ENCODE measurements at regions not wholly inside any gene's neighbourhood (a gene's known extent, or its start where the extent isn't known, plus 50 kb on each side); places are given as distances from the start of the nearest gene placed in this dataset.

DNA sequence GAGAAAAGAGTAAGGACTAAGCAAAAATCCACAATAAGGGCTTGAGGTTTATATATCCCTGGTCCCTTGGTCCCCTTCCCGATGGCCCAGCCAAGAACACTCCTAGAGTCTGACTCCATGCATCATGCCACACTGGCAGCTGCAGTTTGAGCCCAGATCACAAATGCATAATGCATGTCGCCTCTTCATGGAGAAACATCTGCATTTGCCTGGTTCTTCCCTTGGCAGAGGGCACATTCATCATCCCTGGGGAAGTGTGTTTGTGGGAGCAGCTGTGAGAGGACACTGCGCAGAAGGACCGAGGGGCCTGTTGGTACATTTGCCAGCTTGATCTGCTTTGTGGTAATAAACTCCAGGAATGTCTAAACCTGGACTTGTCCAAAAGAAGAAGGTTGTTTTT lies 731.8 kb downstream of the FGF9 start:
- Histone ChIP-seq H3K27me3 (ENCODE audit: insufficient read depth) (no peaks in the 10 kb centered on the region), H3K79me2 (ENCODE audit: insufficient read depth) (no peaks in the 10 kb centered on the region), H3K36me3 (replicated peaks in 1 of 2; ENCODE audit: control insufficient read depth in 1 of 2, insufficient read depth in 2 of 2, low read length in 1 of 2) (no peaks in the 10 kb centered on the region), H3K9me2 (no peaks in the 10 kb centered on the region), H2AFZ (ENCODE audit: low read depth) (no peak overlapping the region), H3K4me3 (ENCODE audit: low read depth in 2 of 2, low read length in 1 of 2) (no peak overlapping the region), H3F3A (replicated peaks; ENCODE audit: insufficient read depth) (no peaks in the 10 kb centered on the region), H3K4me2 (no peak overlapping the region), H4K20me1 (ENCODE audit: insufficient read depth) (no peaks in the 10 kb centered on the region), H3K9ac (no peak overlapping the region), H3K9me3 (no peaks in the 10 kb centered on the region), H3K4me1 (ENCODE audit: control insufficient read depth in 1 of 2, insufficient read depth in 2 of 2, low read depth in 1 of 2, low read length in 1 of 2) (no peaks in the 10 kb centered on the region), H3K27ac (ENCODE audit: low read depth in 2 of 2, low read length in 1 of 2) (no peak overlapping the region)
- TF ChIP-seq, protein P1, sequence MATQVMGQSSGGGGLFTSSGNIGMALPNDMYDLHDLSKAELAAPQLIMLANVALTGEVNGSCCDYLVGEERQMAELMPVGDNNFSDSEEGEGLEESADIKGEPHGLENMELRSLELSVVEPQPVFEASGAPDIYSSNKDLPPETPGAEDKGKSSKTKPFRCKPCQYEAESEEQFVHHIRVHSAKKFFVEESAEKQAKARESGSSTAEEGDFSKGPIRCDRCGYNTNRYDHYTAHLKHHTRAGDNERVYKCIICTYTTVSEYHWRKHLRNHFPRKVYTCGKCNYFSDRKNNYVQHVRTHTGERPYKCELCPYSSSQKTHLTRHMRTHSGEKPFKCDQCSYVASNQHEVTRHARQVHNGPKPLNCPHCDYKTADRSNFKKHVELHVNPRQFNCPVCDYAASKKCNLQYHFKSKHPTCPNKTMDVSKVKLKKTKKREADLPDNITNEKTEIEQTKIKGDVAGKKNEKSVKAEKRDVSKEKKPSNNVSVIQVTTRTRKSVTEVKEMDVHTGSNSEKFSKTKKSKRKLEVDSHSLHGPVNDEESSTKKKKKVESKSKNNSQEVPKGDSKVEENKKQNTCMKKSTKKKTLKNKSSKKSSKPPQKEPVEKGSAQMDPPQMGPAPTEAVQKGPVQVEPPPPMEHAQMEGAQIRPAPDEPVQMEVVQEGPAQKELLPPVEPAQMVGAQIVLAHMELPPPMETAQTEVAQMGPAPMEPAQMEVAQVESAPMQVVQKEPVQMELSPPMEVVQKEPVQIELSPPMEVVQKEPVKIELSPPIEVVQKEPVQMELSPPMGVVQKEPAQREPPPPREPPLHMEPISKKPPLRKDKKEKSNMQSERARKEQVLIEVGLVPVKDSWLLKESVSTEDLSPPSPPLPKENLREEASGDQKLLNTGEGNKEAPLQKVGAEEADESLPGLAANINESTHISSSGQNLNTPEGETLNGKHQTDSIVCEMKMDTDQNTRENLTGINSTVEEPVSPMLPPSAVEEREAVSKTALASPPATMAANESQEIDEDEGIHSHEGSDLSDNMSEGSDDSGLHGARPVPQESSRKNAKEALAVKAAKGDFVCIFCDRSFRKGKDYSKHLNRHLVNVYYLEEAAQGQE (IDR thresholded peaks at IDR 0.05; ENCODE audit: low read depth, low read length), result no peak
- TF ChIP-seq SIN3A (IDR thresholded peaks at IDR 0.05; ENCODE audit: borderline replicate concordance, low read depth, low read length) (no peak), EP300 (IDR thresholded peaks at IDR 0.05; ENCODE audit: borderline replicate concordance in 1 of 2, low read depth in 1 of 2, low read length in 1 of 2) (no peak), RCOR1 (IDR thresholded peaks at IDR 0.05; ENCODE audit: low read length) (no peak), JUND (IDR thresholded peaks at IDR 0.05) (no peak), CHD2 (IDR thresholded peaks at IDR 0.05; ENCODE audit: low read length, partially characterized antibody) (no peak), MXI1 (IDR thresholded peaks at IDR 0.05; ENCODE audit: low read depth, low read length) (no peak), SMC3 (IDR thresholded peaks at IDR 0.05; ENCODE audit: low read depth, low read length) (no peak), NRF1 (IDR thresholded peaks at IDR 0.05; ENCODE audit: low read depth, low read length) (no peak), MEF2A (IDR thresholded peaks at IDR 0.05; ENCODE audit: borderline replicate concordance, low read depth) (no peak), TCF12 (IDR thresholded peaks at IDR 0.05) (no peak), ELF1 (IDR thresholded peaks at IDR 0.05) (no peak), TAF1 (IDR thresholded peaks at IDR 0.05; ENCODE audit: borderline replicate concordance, low read depth, low read length) (no peak), GATA2 (CRISPR knock-in tag; IDR thresholded peaks at IDR 0.05) (no peak), TEAD4 (IDR thresholded peaks at IDR 0.05; ENCODE audit: borderline replicate concordance, insufficient read depth) (no peak), FOSL2 (IDR thresholded peaks at IDR 0.05; ENCODE audit: borderline replicate concordance, low read depth) (no peak)
- TF ChIP-seq, protein P2, sequence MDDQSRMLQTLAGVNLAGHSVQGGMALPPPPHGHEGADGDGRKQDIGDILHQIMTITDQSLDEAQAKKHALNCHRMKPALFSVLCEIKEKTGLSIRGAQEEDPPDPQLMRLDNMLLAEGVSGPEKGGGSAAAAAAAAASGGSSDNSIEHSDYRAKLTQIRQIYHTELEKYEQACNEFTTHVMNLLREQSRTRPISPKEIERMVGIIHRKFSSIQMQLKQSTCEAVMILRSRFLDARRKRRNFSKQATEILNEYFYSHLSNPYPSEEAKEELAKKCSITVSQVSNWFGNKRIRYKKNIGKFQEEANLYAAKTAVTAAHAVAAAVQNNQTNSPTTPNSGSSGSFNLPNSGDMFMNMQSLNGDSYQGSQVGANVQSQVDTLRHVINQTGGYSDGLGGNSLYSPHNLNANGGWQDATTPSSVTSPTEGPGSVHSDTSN (IDR thresholded peaks at IDR 0.05), result no peak
- TF ChIP-seq, protein P3, sequence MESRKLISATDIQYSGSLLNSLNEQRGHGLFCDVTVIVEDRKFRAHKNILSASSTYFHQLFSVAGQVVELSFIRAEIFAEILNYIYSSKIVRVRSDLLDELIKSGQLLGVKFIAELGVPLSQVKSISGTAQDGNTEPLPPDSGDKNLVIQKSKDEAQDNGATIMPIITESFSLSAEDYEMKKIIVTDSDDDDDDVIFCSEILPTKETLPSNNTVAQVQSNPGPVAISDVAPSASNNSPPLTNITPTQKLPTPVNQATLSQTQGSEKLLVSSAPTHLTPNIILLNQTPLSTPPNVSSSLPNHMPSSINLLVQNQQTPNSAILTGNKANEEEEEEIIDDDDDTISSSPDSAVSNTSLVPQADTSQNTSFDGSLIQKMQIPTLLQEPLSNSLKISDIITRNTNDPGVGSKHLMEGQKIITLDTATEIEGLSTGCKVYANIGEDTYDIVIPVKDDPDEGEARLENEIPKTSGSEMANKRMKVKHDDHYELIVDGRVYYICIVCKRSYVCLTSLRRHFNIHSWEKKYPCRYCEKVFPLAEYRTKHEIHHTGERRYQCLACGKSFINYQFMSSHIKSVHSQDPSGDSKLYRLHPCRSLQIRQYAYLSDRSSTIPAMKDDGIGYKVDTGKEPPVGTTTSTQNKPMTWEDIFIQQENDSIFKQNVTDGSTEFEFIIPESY (IDR thresholded peaks at IDR 0.05; ENCODE audit: borderline replicate concordance, low read depth), result no peak
- TF ChIP-seq, protein P4, sequence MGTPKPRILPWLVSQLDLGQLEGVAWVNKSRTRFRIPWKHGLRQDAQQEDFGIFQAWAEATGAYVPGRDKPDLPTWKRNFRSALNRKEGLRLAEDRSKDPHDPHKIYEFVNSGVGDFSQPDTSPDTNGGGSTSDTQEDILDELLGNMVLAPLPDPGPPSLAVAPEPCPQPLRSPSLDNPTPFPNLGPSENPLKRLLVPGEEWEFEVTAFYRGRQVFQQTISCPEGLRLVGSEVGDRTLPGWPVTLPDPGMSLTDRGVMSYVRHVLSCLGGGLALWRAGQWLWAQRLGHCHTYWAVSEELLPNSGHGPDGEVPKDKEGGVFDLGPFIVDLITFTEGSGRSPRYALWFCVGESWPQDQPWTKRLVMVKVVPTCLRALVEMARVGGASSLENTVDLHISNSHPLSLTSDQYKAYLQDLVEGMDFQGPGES (IDR thresholded peaks at IDR 0.05; ENCODE audit: low read depth, low read length), result no peak
- TF ChIP-seq, protein P5, sequence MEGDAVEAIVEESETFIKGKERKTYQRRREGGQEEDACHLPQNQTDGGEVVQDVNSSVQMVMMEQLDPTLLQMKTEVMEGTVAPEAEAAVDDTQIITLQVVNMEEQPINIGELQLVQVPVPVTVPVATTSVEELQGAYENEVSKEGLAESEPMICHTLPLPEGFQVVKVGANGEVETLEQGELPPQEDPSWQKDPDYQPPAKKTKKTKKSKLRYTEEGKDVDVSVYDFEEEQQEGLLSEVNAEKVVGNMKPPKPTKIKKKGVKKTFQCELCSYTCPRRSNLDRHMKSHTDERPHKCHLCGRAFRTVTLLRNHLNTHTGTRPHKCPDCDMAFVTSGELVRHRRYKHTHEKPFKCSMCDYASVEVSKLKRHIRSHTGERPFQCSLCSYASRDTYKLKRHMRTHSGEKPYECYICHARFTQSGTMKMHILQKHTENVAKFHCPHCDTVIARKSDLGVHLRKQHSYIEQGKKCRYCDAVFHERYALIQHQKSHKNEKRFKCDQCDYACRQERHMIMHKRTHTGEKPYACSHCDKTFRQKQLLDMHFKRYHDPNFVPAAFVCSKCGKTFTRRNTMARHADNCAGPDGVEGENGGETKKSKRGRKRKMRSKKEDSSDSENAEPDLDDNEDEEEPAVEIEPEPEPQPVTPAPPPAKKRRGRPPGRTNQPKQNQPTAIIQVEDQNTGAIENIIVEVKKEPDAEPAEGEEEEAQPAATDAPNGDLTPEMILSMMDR (IDR thresholded peaks at IDR 0.05), result no peak
- no peak for DNase-seq
- WGBS (ENCODE audit: low lambda C conversion rate), result 9% methylated on average over 4 of the region's 4 CpGs
- POLR2A ChIA-PET, result no interaction called here
- CTCF ChIA-PET, result no interaction called here

Measured in SK-N-SH (cell line).